SK-N-SH (cell line): ENCODE measurements at regions not wholly inside any gene's neighbourhood (a gene's known extent, or its start where the extent isn't known, plus 50 kb on each side); places are given as distances from the start of the nearest gene placed in this dataset.

ENCODE experiments used
- CTCF ChIA-PET: fragments of 300-600, 350-600 bp; formaldehyde crosslinking; extraction: SDS; loops from one replicate; lab custom pipeline; 2021; lab: Yijun Ruan, JAX
- POLR2A ChIA-PET: fragments of 350-600 bp; sonication (Branson Sonifier 250); formaldehyde crosslinking; extraction: SDS; loops from one replicate; lab custom pipeline; 2020; ENCODE audit warnings: antibody characterized with exemption, inconsistent platforms; lab: Yijun Ruan, JAX
- DNase-seq: peaks from one replicate; pipeline ENCODE4 v3.0.0; 2012
- H2AFZ ChIP-seq: fragments of 200-600 bp; sonication (generic); 2 replicates; pipeline ENCODE4 v1.8.1; 2016; ENCODE audit warnings: antibody characterized with exemption, mild to moderate bottlenecking, low read depth
- H3F3A ChIP-seq: fragments of 200-600 bp; sonication (generic); replicated peaks from 2 replicates; pipeline ENCODE3; 2016; ENCODE audit warnings: antibody characterized with exemption, mild to moderate bottlenecking; ENCODE audit not compliant: insufficient read depth
- H3K27ac ChIP-seq, 2 experiments: fragments of 200-500 bp in 1 of 2; fragments of 200-600 bp in 1 of 2; sonication (Bioruptor generic) in 1 of 2; sonication (generic), shearing (Covaris generic) in 1 of 2; 2 replicates each; pipeline versions ENCODE4 v1.5.1 to v1.6.1; 2014 to 2016; ENCODE audit warnings: low read depth in 2 of 2, inconsistent platforms in 1 of 2, low read length in 1 of 2, mild to moderate bottlenecking in 1 of 2, mixed read lengths in 1 of 2
- H3K27me3 ChIP-seq: fragments of 200-600 bp; sonication (generic), shearing (Covaris generic); 2 replicates; pipeline ENCODE4 v1.6.1; 2016; ENCODE audit warnings: mixed run types; ENCODE audit not compliant: insufficient read depth
- H3K36me3 ChIP-seq, 2 experiments: fragments of 200-500 bp in 1 of 2; fragments of 200-600 bp in 1 of 2; sonication (Bioruptor generic) in 1 of 2; sonication (generic) in 1 of 2; replicated peaks in 1 of 2; 2 replicates each; pipeline versions ENCODE3 to v1.5.1; 2014 to 2016; ENCODE audit warnings: low read length in 1 of 2, mild to moderate bottlenecking in 1 of 2; ENCODE audit not compliant: insufficient read depth in 2 of 2, control insufficient read depth in 1 of 2
- H3K4me1 ChIP-seq, 2 experiments: fragments of 200-500 bp in 1 of 2; fragments of 200-600 bp in 1 of 2; sonication (Bioruptor generic) in 1 of 2; sonication (generic), shearing (Covaris generic) in 1 of 2; 2 replicates each; pipeline versions ENCODE4 v1.5.1 to v1.6.1; 2014 to 2016; ENCODE audit warnings: low read depth in 1 of 2, low read length in 1 of 2, mixed run types in 1 of 2; ENCODE audit not compliant: insufficient read depth in 2 of 2, control insufficient read depth in 1 of 2
- H3K4me2 ChIP-seq: fragments of 200-600 bp; sonication (generic), shearing (Covaris generic); 2 replicates; pipeline ENCODE4 v1.6.1; 2017; ENCODE audit warnings: mixed run types
- H3K4me3 ChIP-seq, 2 experiments: fragments of 200-500 bp in 1 of 2; fragments of 200-600 bp in 1 of 2; sonication (Bioruptor generic) in 1 of 2; sonication (generic), shearing (Covaris generic) in 1 of 2; 2 replicates each; pipeline versions ENCODE4 v1.5.1 to v1.8.1; 2014 to 2016; ENCODE audit warnings: low read depth in 2 of 2, inconsistent platforms in 1 of 2, low read length in 1 of 2, mild to moderate bottlenecking in 1 of 2, mixed read lengths in 1 of 2, moderate library complexity in 1 of 2
- H3K79me2 ChIP-seq: fragments of 200-600 bp; sonication (generic); 2 replicates; pipeline ENCODE4 v1.8.1; 2017; ENCODE audit warnings: mild to moderate bottlenecking; ENCODE audit not compliant: insufficient read depth
- H3K9ac ChIP-seq: fragments of 200-600 bp; sonication (generic); 2 replicates; pipeline ENCODE4 v1.6.1; 2017; ENCODE audit warnings: mixed run types
- H3K9me2 ChIP-seq: fragments of 200-600 bp; sonication (generic); 2 replicates; pipeline ENCODE4 v1.6.1; 2017; ENCODE audit warnings: mixed run types
- H3K9me3 ChIP-seq: fragments of 200-600 bp; sonication (generic); 2 replicates; pipeline ENCODE4 v1.6.1; 2017; ENCODE audit warnings: mixed run types, mild to moderate bottlenecking, moderate library complexity
- H4K20me1 ChIP-seq: fragments of 200-600 bp; sonication (generic); 2 replicates; pipeline ENCODE4 v1.6.1; 2017; ENCODE audit warnings: mild to moderate bottlenecking, mixed run types; ENCODE audit not compliant: insufficient read depth
- CTCF ChIP-seq: fragments of 200-600 bp; sonication (generic); IDR thresholded peaks from 2 replicates; pipeline ENCODE4 v1.6.1; 2017; ENCODE audit warnings: antibody characterized with exemption, mild to moderate bottlenecking, moderate library complexity
- ELF1 ChIP-seq: IDR thresholded peaks from 2 replicates; pipeline ENCODE4 v1.4.0; 2012
- EZH2phosphoT487 ChIP-seq: fragments of 200-600 bp; sonication (generic); IDR thresholded peaks from 2 replicates; pipeline ENCODE4 v1.6.1; 2017; ENCODE audit warnings: low read depth, mixed run types, mild to moderate bottlenecking, antibody characterized with exemption, moderate library complexity, borderline replicate concordance
- FOSL2 ChIP-seq: IDR thresholded peaks from 2 replicates; pipeline ENCODE4 v1.4.0; 2012; ENCODE audit warnings: low read depth, mild to moderate bottlenecking, moderate library complexity, borderline replicate concordance
- FOXJ3 ChIP-seq: sonication (generic); formaldehyde crosslinking; IDR thresholded peaks from 2 replicates; pipeline ENCODE4 v1.5.1; 2020; ENCODE audit warnings: mild to moderate bottlenecking, missing genetic modification reagents
- JUND ChIP-seq: IDR thresholded peaks from 2 replicates; pipeline ENCODE4 v1.4.0; 2012
- MEF2A ChIP-seq: IDR thresholded peaks from 2 replicates; pipeline ENCODE4 v1.4.0; 2012; ENCODE audit warnings: low read depth, borderline replicate concordance
- POLR2AphosphoS5 ChIP-seq: IDR thresholded peaks from 2 replicates; pipeline ENCODE4 v1.6.1; 2012; ENCODE audit warnings: low read depth, low read length
- RAD21 ChIP-seq: IDR thresholded peaks from 2 replicates; pipeline ENCODE4 v1.6.1; 2012; ENCODE audit warnings: mild to moderate bottlenecking, low read length
- RFX5 ChIP-seq: IDR thresholded peaks from 2 replicates; pipeline ENCODE4 v1.6.1; 2012; ENCODE audit warnings: mild to moderate bottlenecking, improper control_type of control experiment, low read length
- SIN3A ChIP-seq: IDR thresholded peaks from 2 replicates; pipeline ENCODE4 v1.6.1; 2012; ENCODE audit warnings: low read depth, mild to moderate bottlenecking, low read length, moderate library complexity, borderline replicate concordance
- SMC3 ChIP-seq: IDR thresholded peaks from 2 replicates; pipeline ENCODE4 v1.6.1; 2012; ENCODE audit warnings: low read depth, low read length, improper control_type of control experiment
- TCF12 ChIP-seq: IDR thresholded peaks from 2 replicates; pipeline ENCODE4 v1.4.0; 2012
- TEAD4 ChIP-seq: IDR thresholded peaks from 2 replicates; pipeline ENCODE4 v1.4.0; 2012; ENCODE audit warnings: mild to moderate bottlenecking, borderline replicate concordance; ENCODE audit not compliant: insufficient read depth
- USF1 ChIP-seq: IDR thresholded peaks from 2 replicates; pipeline ENCODE4 v1.4.0; 2012; ENCODE audit warnings: low read depth, borderline replicate concordance
- ZBTB33 ChIP-seq: IDR thresholded peaks from 2 replicates; pipeline ENCODE4 v1.4.0; 2012; ENCODE audit warnings: low read depth, borderline replicate concordance
- TF ChIP-seq, protein P1 (sequence below): fragments of 150-350 bp; IDR thresholded peaks from 2 replicates; pipeline ENCODE4 v1.6.1; 2016; ENCODE audit warnings: mild to moderate bottlenecking, low read depth, low read length
- TF ChIP-seq, protein P2 (sequence below): fragments of 150-350 bp; IDR thresholded peaks from 2 replicates; pipeline ENCODE4 v1.6.1; 2017; ENCODE audit warnings: antibody characterized with exemption, low read length, low read depth, borderline replicate concordance
- TF ChIP-seq, protein P3 (sequence below): IDR thresholded peaks from 2 replicates; pipeline ENCODE4 v1.6.1; 2012; ENCODE audit warnings: mild to moderate bottlenecking, low read depth, low read length, moderate library complexity
- TF ChIP-seq, protein P4 (sequence below): IDR thresholded peaks from 2 replicates; pipeline ENCODE4; 2012

DNA sequence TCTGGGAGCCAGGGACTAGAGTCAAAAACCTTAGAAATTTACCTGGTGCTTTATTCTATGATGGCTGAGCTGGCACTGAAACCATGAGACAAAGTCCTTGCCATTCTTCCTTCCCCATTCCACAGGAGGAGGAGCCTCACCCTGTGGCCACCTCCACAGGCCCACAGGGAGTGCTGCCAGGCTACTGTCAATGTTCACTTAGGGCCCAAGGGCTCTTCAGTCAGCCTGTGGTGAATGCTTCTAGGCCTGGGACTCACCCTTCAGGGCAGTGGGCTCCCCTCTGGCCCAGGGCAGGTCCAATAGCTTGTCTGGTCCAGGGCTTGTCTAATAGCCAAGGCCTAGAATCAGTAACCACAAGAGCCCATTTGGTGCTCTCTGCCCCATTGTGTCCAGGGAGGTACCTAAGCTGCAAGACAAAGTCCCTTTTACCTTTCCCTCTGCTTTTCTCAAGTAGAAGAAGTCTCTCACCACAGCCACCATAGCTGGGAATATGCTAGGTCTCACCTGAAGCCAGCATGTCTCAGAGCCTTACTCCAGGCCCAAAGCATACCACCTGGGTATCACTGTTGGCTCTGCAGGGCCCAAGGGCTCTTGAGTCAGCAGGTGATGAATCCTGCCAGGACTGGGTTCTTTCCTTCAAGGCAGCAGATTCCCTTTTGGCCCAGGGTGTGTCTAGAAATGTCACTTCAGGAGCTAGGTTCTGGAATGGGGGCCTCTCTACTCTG lies 61.8 kb upstream of the CHRNB4 start:
- H3K9me3 ChIP-seq = no peaks in the 10 kb centered on the region
- no peaks in the 10 kb centered on the region for H4K20me1 ChIP-seq
- ChIA-PET POLR2A (interaction anchor here (1.1 kb wide), 1 partner anchor 31 kb away, joined by 3 read pairs; no protein-coding TSS in a partner anchor), CTCF (interaction anchor here (1.2 kb wide), 2 partner anchors 31 to 75 kb away, joined by 3 to 4 read pairs; no protein-coding TSS in a partner anchor)
- H3K9ac ChIP-seq = no peak overlapping the region
- H3K27ac ChIP-seq = no peak overlapping the region; a peak in 1 of 4 replicates
- no peak overlapping the region for H3K4me3 ChIP-seq
- peaks cover 0 to 11% of the 10 kb centered on the region in 2 experiments; a peak in 2 of 4 replicates for H3K4me1 ChIP-seq
- no peaks in the 10 kb centered on the region for H3K36me3 ChIP-seq
- H3K4me2 ChIP-seq = no peak overlapping the region
- TF ChIP-seq ZBTB33 (no peak), USF1 (no peak), RAD21 (no peak), TCF12 (no peak), MEF2A (no peak), FOSL2 (no peak), POLR2AphosphoS5 (no peak), SIN3A (no peak), CTCF (no peak), EZH2phosphoT487 (no peak), SMC3 (no peak), RFX5 (no peak), ELF1 (no peak), TEAD4 (no peak), JUND (no peak), FOXJ3 (CRISPR knock-in tag) (no peak)
- TF ChIP-seq, protein P1, sequence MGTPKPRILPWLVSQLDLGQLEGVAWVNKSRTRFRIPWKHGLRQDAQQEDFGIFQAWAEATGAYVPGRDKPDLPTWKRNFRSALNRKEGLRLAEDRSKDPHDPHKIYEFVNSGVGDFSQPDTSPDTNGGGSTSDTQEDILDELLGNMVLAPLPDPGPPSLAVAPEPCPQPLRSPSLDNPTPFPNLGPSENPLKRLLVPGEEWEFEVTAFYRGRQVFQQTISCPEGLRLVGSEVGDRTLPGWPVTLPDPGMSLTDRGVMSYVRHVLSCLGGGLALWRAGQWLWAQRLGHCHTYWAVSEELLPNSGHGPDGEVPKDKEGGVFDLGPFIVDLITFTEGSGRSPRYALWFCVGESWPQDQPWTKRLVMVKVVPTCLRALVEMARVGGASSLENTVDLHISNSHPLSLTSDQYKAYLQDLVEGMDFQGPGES = no peak
- TF ChIP-seq, protein P2, sequence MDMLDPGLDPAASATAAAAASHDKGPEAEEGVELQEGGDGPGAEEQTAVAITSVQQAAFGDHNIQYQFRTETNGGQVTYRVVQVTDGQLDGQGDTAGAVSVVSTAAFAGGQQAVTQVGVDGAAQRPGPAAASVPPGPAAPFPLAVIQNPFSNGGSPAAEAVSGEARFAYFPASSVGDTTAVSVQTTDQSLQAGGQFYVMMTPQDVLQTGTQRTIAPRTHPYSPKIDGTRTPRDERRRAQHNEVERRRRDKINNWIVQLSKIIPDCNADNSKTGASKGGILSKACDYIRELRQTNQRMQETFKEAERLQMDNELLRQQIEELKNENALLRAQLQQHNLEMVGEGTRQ = no peak
- TF ChIP-seq, protein P3, sequence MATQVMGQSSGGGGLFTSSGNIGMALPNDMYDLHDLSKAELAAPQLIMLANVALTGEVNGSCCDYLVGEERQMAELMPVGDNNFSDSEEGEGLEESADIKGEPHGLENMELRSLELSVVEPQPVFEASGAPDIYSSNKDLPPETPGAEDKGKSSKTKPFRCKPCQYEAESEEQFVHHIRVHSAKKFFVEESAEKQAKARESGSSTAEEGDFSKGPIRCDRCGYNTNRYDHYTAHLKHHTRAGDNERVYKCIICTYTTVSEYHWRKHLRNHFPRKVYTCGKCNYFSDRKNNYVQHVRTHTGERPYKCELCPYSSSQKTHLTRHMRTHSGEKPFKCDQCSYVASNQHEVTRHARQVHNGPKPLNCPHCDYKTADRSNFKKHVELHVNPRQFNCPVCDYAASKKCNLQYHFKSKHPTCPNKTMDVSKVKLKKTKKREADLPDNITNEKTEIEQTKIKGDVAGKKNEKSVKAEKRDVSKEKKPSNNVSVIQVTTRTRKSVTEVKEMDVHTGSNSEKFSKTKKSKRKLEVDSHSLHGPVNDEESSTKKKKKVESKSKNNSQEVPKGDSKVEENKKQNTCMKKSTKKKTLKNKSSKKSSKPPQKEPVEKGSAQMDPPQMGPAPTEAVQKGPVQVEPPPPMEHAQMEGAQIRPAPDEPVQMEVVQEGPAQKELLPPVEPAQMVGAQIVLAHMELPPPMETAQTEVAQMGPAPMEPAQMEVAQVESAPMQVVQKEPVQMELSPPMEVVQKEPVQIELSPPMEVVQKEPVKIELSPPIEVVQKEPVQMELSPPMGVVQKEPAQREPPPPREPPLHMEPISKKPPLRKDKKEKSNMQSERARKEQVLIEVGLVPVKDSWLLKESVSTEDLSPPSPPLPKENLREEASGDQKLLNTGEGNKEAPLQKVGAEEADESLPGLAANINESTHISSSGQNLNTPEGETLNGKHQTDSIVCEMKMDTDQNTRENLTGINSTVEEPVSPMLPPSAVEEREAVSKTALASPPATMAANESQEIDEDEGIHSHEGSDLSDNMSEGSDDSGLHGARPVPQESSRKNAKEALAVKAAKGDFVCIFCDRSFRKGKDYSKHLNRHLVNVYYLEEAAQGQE = no peak
- TF ChIP-seq, protein P4, sequence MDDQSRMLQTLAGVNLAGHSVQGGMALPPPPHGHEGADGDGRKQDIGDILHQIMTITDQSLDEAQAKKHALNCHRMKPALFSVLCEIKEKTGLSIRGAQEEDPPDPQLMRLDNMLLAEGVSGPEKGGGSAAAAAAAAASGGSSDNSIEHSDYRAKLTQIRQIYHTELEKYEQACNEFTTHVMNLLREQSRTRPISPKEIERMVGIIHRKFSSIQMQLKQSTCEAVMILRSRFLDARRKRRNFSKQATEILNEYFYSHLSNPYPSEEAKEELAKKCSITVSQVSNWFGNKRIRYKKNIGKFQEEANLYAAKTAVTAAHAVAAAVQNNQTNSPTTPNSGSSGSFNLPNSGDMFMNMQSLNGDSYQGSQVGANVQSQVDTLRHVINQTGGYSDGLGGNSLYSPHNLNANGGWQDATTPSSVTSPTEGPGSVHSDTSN = no peak
- H3K9me2 ChIP-seq = no peaks in the 10 kb centered on the region
- no peaks in the 10 kb centered on the region for H3K79me2 ChIP-seq
- DNase-seq = no peak
- H2AFZ ChIP-seq = no peak overlapping the region
- no peaks in the 10 kb centered on the region for H3F3A ChIP-seq
- peaks cover 10% of the 10 kb centered on the region; the same call in 1 of the 2 replicates for H3K27me3 ChIP-seq
